GM12878 (cell line): ENCODE measurements at regions not wholly inside any gene's neighbourhood (a gene's known extent, or its start where the extent isn't known, plus 50 kb on each side); places are given as distances from the start of the nearest gene placed in this dataset.

ENCODE experiments used
- ATAC-seq: fragments of 200-7000 bp; cut with Tn5 transposase; 3 replicates; pipeline ENCODE4 v1.9.1; 2020; ENCODE audit warnings: mild to moderate bottlenecking, moderate library complexity
- BruUV-seq: library from RNA; stranded (reverse); fragments of 400-500 nt; replicated peaks from 2 replicates; lab custom pipeline; 2021; lab: Mats Ljungman, UMichigan
- CTCF ChIA-PET: fragments of 300-600 bp; sonication (Branson Sonifier 250); formaldehyde crosslinking; extraction: SDS; loops from one replicate; lab custom pipeline; 2021; ENCODE audit warnings: inconsistent platforms; lab: Yijun Ruan, JAX
- POLR2A ChIA-PET: fragments of 350-600 bp; formaldehyde crosslinking; extraction: SDS; loops from one replicate; lab custom pipeline; 2021; ENCODE audit warnings: inconsistent platforms; lab: Charles Lee
- RAD21 ChIA-PET: fragments of 300-600 bp; sonication (Branson Sonifier 250); formaldehyde crosslinking; loops from one replicate; lab custom pipeline; 2023; ENCODE audit warnings: antibody characterized with exemption; ENCODE audit not compliant: unreplicated experiment; lab: Charles Lee
- SMC1A ChIA-PET: fragments of 300-600 bp; sonication (Branson Sonifier 250); formaldehyde crosslinking; loops from one replicate; lab custom pipeline; 2023; ENCODE audit not compliant: unreplicated experiment, uncharacterized antibody; lab: Charles Lee
- DNase-seq: peaks from one replicate; pipeline ENCODE4 v3.0.0-alpha.2; 2011; ENCODE audit warnings: low read depth, low spot score
- FAIRE-seq: peaks from 3 replicates; lab custom pipeline; 2011; peaks lifted over from hg19 to GRCh38; lab: Jason Lieb, UNC
- H2AFZ ChIP-seq: 2 replicates; pipeline ENCODE4 v1.6.0; 2011; ENCODE audit warnings: low read depth, low read length, control low read depth; ENCODE audit not compliant: control insufficient read depth
- H3K27ac ChIP-seq: 2 replicates; pipeline ENCODE4 v1.5.1; 2011; ENCODE audit warnings: control low read depth; ENCODE audit not compliant: control insufficient read depth, insufficient read depth
- H3K27me3 ChIP-seq, 2 experiments: replicated peaks in 1 of 2; 2 replicates each; pipeline versions ENCODE4 v1.6.0 to v1.6.1; 2011; ENCODE audit warnings: low read length in 1 of 2; ENCODE audit not compliant: control insufficient read depth in 2 of 2, insufficient read depth in 2 of 2
- H3K36me3 ChIP-seq, 2 experiments: 2 replicates each; pipeline ENCODE4 v1.5.1; 2011; ENCODE audit warnings: low read length in 1 of 2; ENCODE audit not compliant: control insufficient read depth in 2 of 2, insufficient read depth in 2 of 2
- H3K4me1 ChIP-seq: 2 replicates; pipeline ENCODE4 v1.6.1; 2011; ENCODE audit warnings: mild to moderate bottlenecking, low read length, moderate library complexity, mixed read lengths; ENCODE audit not compliant: control insufficient read depth, insufficient read depth
- H3K4me2 ChIP-seq: 2 replicates; pipeline ENCODE4 v1.6.0; 2011; ENCODE audit warnings: control low read depth; ENCODE audit not compliant: control insufficient read depth, insufficient read depth
- H3K4me3 ChIP-seq: fragments of 200-600 bp; sonication (generic); 2 replicates; pipeline ENCODE4 v1.5.1; 2016
- H3K79me2 ChIP-seq: 2 replicates; pipeline ENCODE4 v1.6.0; 2011; ENCODE audit warnings: low read length; ENCODE audit not compliant: control insufficient read depth, insufficient read depth
- H3K9ac ChIP-seq: 2 replicates; pipeline ENCODE4 v1.8.0; 2011; ENCODE audit warnings: low read length, control low read depth, mixed read lengths; ENCODE audit not compliant: control insufficient read depth, insufficient read depth
- H3K9me3 ChIP-seq: replicated peaks from 3 replicates; pipeline ENCODE4 v1.5.1; 2011; ENCODE audit warnings: mild to moderate bottlenecking, low read length; ENCODE audit not compliant: control insufficient read depth, insufficient read depth
- H4K20me1 ChIP-seq: 2 replicates; pipeline ENCODE4 v1.6.0; 2011; ENCODE audit not compliant: control insufficient read depth, insufficient read depth
- ASH2L ChIP-seq: fragments of 300-600, 200-600 bp; sonication (generic); IDR thresholded peaks from 2 replicates; pipeline ENCODE4 v1.6.1; 2017; ENCODE audit warnings: low read depth, mild to moderate bottlenecking, borderline replicate concordance
- ATF2 ChIP-seq: IDR thresholded peaks from 2 replicates; pipeline ENCODE4 v1.6.1; 2012; ENCODE audit warnings: low read length, inconsistent platforms
- BHLHE40 ChIP-seq, 2 experiments: fragments of 450-650 bp in 1 of 2; IDR thresholded peaks; 2 replicates each; pipeline ENCODE4 v1.6.1; 2011 to 2017; ENCODE audit warnings: low read depth in 2 of 2, borderline replicate concordance in 1 of 2, improper control_type of control experiment in 1 of 2, low read length in 1 of 2, mild to moderate bottlenecking in 1 of 2
- CREM ChIP-seq: IDR thresholded peaks from 2 replicates; pipeline ENCODE4 v1.6.1; 2014; ENCODE audit warnings: antibody characterized with exemption, low read depth
- FOXM1 ChIP-seq: IDR thresholded peaks from 2 replicates; pipeline ENCODE4 v1.6.1; 2012; ENCODE audit warnings: low read depth, mild to moderate bottlenecking, inconsistent platforms, low read length, moderate library complexity
- KAT2A ChIP-seq: conservative IDR thresholded peaks from 2 replicates; pipeline ENCODE4 v1.6.1; 2011; ENCODE audit warnings: low read depth, low read length; ENCODE audit not compliant: control insufficient read depth
- NBN ChIP-seq: fragments of 450-650 bp; IDR thresholded peaks from 2 replicates; pipeline ENCODE4 v1.6.1; 2016
- TARDBP ChIP-seq: IDR thresholded peaks from 2 replicates; pipeline ENCODE4 v1.6.1; 2016; ENCODE audit warnings: borderline replicate concordance
- ZBED1 ChIP-seq: IDR thresholded peaks from 2 replicates; pipeline ENCODE4 v1.6.1; 2016; ENCODE audit warnings: borderline replicate concordance
- ZBTB11 ChIP-seq: fragments of 450-650 bp; formaldehyde crosslinking; IDR thresholded peaks from 2 replicates; pipeline ENCODE4 v1.5.0; 2022; ENCODE audit warnings: mild to moderate bottlenecking, missing genetic modification characterization
- ZNF274 ChIP-seq: IDR thresholded peaks from one replicate; pipeline ENCODE4 v1.8.0; 2011; ENCODE audit not compliant: insufficient read length, insufficient read depth
- WGBS: methylation state at CpG from one replicate; pipeline ENCODE4 v1.1.6; 2016; ENCODE audit warnings: low lambda C conversion rate; ENCODE audit not compliant: insufficient replicate concordance, insufficient coverage; ENCODE audit errors: missing lambda C conversion rate; 5-methylcytosine and 5-hydroxymethylcytosine counted together
- in situ Hi-C: fragments of 300-500 bp; cut with MboI; formaldehyde crosslinking; loops from 9 replicates; pipeline ENCODE4 v1.14.3; 2018; ENCODE audit warnings: mixed read lengths
- intact Hi-C: fragments of 100-400 bp; cut with micrococcal nuclease; formaldehyde crosslinking; loops from one replicate; pipeline ENCODE4 v1.14.2; 2022; ENCODE audit not compliant: unreplicated experiment

- no TSS peak for BruUV-seq
- Histone ChIP-seq H3K9me3 (no peaks in the 10 kb centered on the region), H3K4me2 (no peak overlapping the region), H3K36me3 (no peaks in the 10 kb centered on the region), H3K9ac (no peak overlapping the region), H3K4me1 (no peaks in the 10 kb centered on the region), H3K27me3 (no peaks in the 10 kb centered on the region), H4K20me1 (no peaks in the 10 kb centered on the region), H3K27ac (no peak overlapping the region), H2AFZ (no peak overlapping the region), H3K79me2 (no peaks in the 10 kb centered on the region), H3K4me3 (no peak overlapping the region)
- ChIA-PET RAD21 (no interaction called here), POLR2A (no interaction called here), SMC1A (interaction anchor here (0.6 kb wide), 1 partner anchor 21 kb away, joined by 3 read pairs; no protein-coding TSS in a partner anchor), CTCF (interaction anchor here (0.6 kb wide), 1 partner anchor 8 kb away, joined by 4 read pairs; no protein-coding TSS in a partner anchor)
- no peak for FAIRE-seq
- TF ChIP-seq CREM = no peak
- no peak for DNase-seq
- ATAC-seq = no peak
- in situ Hi-C loops (no loop called here), intact Hi-C loops (no loop called here)
- 18% methylated on average over 3 of the region's 3 CpGs for WGBS
These were observed 316.9 kb upstream of the NOCT start for GRCh38 chr4:138698641-138699040.

- no peak for ATAC-seq
- WGBS = 100% methylated on average over 1 of the region's 1 CpG
- Histone ChIP-seq H2AFZ (no peak overlapping the region), H3K4me3 (no peak overlapping the region), H3K9me3 (no peaks in the 10 kb centered on the region), H4K20me1 (no peaks in the 10 kb centered on the region), H3K4me1 (no peaks in the 10 kb centered on the region), H3K36me3 (no peaks in the 10 kb centered on the region), H3K79me2 (no peaks in the 10 kb centered on the region), H3K27me3 (no peaks in the 10 kb centered on the region), H3K9ac (no peak overlapping the region), H3K4me2 (no peak overlapping the region), H3K27ac (no peak overlapping the region)
- RAD21 ChIA-PET = no interaction called here
- intact Hi-C loops (no loop called here), in situ Hi-C loops (no loop called here)
- FAIRE-seq = no peak
- BruUV-seq = no TSS peak
- DNase-seq = no peak
- POLR2A ChIA-PET = no interaction called here
- CTCF ChIA-PET = interaction anchor here (0.6 kb wide), 1 partner anchor 9 kb away, joined by 4 read pairs; no protein-coding TSS in a partner anchor
- SMC1A ChIA-PET = no interaction called here
- TF ChIP-seq KAT2A (no peak), ASH2L (no peak), TARDBP (no peak), ZBTB11 (no peak), NBN (no peak), ZNF274 (no peak), BHLHE40 (IDR thresholded peaks at IDR 0.05; ENCODE audit: borderline replicate concordance in 1 of 2, low read depth in 2 of 2, low read length in 1 of 2) (no peak), ZBED1 (no peak), FOXM1 (no peak), ATF2 (no peak)
- TF ChIP-seq, all 136 proteins: peak for 0
These were observed 317.7 kb upstream of the NOCT start for GRCh38 chr4:138697851-138698250.
